HG03095 (cell line): ENCODE measurements at regions not wholly inside any gene's neighbourhood (a gene's known extent, or its start where the extent isn't known, plus 50 kb on each side); places are given as distances from the start of the nearest gene placed in this dataset.
"Not testable (repeated sequence)": the region's sequence is repeated elsewhere in the genome, so short reads cannot be mapped to it uniquely, and the experiment has no call there.

Experiments
- ATAC-seq: cut with Tn5 transposase; IDR thresholded peaks from one replicate; pipeline ENCODE4 v1.9.1; 2021; ENCODE audit warnings: moderate library complexity; ENCODE audit not compliant: unreplicated experiment

DNA sequence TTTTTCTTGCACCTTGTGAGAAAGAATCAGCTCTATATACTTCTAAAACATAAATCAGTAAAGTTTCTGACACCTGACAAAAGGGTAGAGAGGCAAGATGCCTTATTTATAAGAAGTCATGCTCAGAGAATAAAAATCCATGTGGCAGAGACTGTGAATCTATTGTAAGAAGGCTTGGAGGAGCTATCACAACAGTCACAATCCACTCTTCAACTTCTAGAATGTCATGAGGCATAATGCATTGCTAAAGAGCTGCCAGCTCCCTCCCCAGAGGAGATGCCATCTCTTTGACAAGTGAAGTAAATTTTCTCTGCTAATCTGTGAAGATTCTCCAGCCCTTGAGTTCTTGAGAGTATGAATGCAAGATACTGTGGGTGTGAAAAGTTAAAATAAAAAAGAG lies 971.2 kb upstream of the IGFBP7 start:
- no peak for ATAC-seq

GRCh38 chr4:58075724-58076123 lies 965.5 kb upstream of the IGFBP7 start:
- ATAC-seq = no peak

DNA sequence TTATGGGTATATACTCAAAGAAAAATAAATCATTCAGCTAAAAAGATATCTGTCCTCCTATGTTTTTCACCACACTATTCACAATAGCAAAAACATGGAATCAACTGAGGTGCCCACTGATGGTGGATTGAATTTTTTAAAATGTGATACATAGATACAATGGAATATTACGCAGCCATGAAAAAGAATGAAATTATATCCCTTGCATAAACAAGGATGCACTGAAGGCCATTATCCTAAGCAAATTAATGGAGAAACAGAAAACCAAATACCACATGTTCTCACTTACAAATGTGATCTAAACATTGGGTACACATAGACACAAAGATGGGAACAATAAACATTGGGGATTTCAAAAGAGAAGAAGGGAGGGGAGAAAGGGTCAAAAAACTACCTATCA lies 964.2 kb upstream of the IGFBP7 start:
- ATAC-seq = no peak

DNA sequence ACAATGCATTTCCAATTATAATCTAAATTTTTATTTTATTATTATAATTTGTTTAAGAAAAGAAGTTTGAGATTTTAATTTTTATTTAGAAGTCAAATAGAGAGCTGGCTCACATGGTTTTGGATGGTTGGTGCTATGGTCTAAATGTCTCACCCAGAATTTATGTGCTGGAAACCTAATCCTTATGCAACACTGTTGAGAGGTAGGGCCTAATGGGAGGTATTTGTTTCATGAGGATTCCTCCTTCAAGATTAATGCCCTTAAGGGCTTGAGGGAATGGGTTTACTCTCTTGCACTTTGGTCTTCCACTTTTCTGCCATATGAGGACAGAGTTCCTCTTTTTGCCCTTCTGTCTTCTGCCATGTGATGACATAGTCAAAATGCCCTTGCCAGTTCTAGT lies 960.5 kb upstream of the IGFBP7 start:
- no peak for ATAC-seq

DNA sequence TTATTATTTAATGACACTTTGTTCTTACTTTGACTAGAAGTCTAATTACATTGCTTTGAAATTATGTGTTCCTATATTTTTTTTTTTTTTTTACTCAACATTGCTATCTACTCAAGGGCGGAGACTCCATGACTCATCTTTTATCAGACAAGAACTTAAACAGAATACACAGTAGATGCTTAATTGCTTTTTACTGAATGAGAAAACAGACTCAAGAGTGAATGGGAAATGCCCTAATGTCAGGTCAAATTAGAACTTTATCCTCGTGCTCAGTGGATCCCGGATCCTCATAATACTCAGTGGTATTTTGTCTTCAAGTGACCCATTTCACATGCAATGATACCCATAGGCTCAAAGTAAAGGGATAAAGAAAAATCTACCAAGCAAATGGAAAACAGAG lies 954.5 kb upstream of the IGFBP7 start:
- ATAC-seq = no peak

- ATAC-seq = no peak
Measured at GRCh38 chr4:58063404-58064160, 953.4 kb upstream of the IGFBP7 start.

DNA sequence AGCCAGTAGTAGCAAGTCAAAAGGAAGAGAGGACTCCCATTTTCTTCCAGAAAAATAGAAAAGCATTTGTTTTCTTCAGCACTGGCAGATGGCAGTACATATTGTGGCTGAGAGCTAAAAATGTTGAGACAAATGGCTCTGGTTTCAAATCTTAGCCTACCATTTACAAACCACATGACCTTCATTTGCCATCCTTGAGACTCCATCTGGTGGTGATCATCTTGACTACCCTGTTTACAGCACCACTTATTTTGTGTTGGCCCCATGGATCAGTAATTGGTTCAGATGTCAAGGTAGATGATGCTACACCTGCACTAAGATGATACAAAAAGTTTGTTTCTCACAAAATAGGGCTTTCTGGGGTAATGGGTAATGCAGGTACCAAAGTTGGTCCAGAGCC lies 951.8 kb upstream of the IGFBP7 start:
- ATAC-seq = no peak

- ATAC-seq = no peak
Measured at GRCh38 chr4:58050439-58050838, 940.3 kb upstream of the IGFBP7 start.

DNA sequence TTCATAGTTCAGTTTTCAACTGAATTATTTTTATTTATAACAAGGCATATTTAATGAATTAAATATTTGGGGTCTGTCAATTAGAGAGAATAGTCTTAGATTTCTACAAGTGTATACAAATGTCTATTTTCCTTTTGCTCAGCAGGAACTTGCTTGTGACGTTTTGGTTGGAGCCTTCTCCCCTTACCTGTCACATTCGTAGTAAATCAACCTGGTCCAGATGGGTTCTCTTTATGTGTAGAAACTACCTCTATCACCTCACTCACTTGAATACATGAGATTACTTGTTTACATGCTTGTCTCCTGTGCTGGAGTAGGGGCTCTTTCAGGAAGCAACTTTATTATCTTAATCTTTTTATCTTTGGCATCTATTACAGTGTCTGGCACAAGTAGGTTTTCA lies 938.3 kb upstream of the IGFBP7 start:
- ATAC-seq = no peak

DNA sequence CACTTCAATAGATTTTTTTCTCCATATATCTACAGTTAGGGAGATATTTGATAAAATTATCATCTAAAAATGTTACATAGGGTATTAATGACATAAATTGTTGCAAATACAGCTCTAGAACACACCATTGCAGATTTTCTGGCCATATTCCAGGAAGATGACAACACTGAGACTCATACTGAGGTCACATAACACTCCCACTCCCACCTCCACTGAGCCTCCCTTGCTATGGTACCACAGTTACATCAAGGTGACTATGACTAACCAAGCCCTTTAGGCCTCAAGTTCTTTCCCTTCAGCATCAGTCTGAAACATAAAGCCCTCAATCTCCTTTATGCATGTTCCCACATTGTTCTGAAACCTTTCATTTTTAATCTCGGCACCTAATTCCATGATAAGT lies 932.0 kb upstream of the IGFBP7 start:
- no peak for ATAC-seq

- ATAC-seq = no peak
Measured at GRCh38 chr4:57993944-57994343, 883.8 kb upstream of the IGFBP7 start.

GRCh38 chr4:57989430-57989829 lies 879.2 kb upstream of the IGFBP7 start:
- no peak for ATAC-seq

DNA sequence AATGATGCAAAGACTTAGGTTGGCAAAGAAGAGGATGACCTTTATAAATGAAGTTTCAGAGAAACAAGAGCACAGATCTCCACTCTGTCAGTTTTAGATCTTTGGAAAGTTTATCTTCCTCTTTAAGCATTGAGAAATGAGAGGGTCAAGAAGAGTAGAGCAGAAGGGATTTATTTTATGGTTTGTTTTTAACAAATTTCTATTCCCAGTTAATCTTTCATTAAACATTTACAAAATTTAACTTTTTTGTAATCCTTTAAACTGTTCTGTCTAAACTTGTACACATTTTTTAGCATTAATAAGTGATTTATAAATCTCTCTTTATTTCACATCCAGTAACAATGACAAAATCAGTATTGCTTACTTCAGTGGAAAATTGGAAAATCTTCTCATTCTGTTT lies 875.0 kb upstream of the IGFBP7 start:
- ATAC-seq = no peak

DNA sequence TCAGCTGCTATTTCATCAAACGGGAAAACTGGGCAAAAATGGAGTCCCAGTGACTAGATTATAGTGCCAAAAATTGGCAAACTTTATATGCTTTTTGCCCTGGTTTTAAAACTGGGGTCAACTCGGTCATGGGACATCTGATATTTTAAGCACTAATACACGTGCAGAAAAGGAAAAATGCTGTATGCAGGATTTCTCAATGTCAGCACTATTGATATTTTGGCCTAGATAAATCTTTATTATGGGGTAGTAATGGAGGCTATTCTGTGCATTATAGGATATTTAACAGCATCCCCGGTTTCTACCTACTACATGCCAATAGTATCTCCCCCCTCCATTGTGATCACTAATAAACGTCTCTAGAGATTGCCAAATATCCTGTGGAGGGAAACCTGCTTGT lies 870.9 kb upstream of the IGFBP7 start:
- no peak for ATAC-seq

- ATAC-seq = no peak
Measured at GRCh38 chr4:57974821-57975220, 864.6 kb upstream of the IGFBP7 start.

- no peak for ATAC-seq
Measured at GRCh38 chr4:57973819-57974218, 863.6 kb upstream of the IGFBP7 start.

DNA sequence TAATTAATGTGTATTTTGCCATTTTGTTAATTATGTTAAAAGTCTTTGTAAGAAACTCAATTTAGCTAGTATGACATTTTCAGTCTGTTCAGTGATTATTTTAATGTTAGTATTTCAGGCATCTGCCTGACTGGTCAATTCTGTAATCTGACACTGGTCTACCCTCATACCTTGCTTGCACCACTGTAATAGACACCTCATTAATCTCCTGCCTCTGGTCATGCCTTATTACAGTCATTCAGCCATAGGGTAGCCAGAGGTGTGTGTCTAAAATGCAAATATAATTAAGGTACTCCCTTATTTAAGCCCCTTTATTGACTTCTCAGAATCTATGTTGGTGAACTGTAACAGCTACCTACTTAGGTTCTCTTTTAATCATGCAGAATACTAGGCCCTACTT lies 861.1 kb upstream of the IGFBP7 start:
- no peak for ATAC-seq

DNA sequence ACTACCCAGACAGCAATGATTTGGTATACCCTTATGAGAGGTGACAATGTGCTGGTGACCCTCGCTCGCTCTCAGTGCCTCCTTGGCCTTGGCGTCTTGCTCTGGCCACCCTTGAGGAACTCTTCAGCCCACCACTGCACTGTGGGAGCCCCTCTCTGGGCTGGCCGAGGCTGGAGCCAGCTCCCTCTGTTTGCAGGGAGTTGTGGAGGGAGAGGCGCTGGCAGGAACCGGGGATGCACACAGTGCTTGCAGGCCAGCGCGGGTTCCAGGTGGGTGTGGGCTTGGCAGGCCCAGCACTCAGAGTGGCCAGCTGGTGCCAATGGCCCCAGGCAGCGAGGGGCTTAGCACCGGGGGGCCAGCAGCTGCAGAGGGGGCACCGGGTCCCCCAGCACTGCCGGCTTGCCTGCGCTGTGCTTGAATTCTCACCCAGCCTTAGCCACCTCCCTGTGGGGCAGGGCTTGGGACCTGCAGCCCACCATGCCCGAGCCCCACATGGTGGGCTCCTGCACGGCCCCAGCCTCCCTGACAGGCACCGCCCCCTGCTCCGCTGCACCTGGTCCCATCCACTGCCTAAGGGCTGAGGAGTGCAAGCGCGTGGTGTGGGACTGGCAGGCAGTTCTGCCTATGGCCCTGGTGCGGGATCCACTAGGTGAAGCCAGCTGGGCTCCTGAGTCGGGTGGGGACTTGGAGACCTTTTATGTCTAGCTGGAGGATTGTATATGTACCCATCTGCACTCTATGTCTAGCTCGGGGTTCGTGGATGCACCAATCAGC lies 857.0 kb upstream of the IGFBP7 start:
- no peak for ATAC-seq

DNA sequence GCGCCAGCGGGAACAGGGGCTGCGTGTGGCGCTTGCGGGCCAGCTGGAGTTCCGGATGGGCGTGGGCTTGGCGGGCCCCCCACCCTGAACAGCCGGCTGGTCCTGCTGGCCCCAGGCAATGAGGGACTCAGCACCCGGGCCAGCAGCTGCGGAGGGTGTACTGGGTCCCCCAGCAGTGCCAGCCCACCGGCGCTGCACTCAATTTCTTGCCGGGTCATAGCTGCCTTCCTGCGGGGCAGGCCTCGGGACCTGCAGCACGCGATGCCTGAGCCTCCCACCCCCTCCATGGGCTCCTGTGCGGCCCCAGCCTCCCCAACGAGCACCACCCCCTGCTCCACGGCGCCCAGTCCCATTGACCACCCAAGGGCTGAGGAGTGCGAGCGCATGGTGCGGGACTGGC lies 855.2 kb upstream of the IGFBP7 start:
- ATAC-seq = not testable (repeated sequence)

DNA sequence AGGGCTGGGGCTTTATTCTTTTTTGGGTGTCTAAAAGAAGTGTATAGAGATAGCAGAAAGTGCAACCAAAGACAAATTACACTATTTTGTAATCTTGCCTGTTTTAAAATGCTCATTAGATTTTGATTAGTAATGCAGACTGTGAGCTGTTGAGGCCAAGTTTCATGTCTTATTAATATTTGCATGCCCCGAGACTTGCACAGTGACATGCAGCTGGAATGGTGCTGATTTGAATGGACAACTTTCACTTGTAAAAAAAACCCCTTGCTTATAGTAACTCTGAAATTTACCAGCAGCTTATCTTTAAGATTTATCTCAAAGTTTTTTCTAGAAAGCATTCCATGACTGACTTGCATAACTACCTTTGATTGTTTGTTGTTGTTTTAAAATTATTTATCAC lies 835.1 kb upstream of the IGFBP7 start:
- no peak for ATAC-seq

- no peak for ATAC-seq
Measured at GRCh38 chr4:57943682-57944081, 833.5 kb upstream of the IGFBP7 start.

GRCh38 chr4:57937326-57937725 lies 827.1 kb upstream of the IGFBP7 start:
- not testable (repeated sequence) for ATAC-seq

- ATAC-seq = no peak
Measured at GRCh38 chr4:57926311-57926710, 816.1 kb upstream of the IGFBP7 start.
